ENCODE measurements at regions not wholly inside any gene's neighbourhood (a gene's known extent, or its start where the extent isn't known, plus 50 kb on each side); places are given as distances from the start of the nearest gene placed in this dataset.
A peak's percentile ranks its signal among the peaks of the same experiment; 100 is the strongest.
"Not testable (repeated sequence)": the region's sequence is repeated elsewhere in the genome, so short reads cannot be mapped to it uniquely, and the experiment has no call there.

GRCh38 chr9:96156171-96156974 lies 145.6 kb downstream of the HSD17B3 start:
- DNase-seq (ENCODE audit: low spot score) = no peak

DNA sequence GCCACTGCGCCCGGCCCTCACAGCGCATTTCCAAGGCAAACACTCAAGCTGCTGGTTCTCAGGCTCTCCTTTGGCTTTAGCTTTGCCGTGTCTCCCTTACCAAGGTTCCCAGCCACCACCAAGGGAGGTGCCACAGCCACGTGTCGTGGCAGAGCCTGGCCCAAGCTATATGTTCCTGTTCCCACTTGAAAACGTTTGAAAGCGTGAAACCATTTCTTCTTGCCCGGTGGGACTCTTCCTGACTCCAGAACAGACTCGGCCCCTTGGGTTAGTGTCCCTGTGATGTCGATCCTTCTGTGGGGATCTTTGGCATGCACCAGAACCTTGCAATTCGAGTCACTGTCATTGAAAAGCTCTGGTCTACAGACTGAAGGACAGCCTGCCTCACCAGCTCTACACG lies 147.9 kb downstream of the HSD17B3 start:
- no peak for DNase-seq (ENCODE audit: low spot score)

DNA sequence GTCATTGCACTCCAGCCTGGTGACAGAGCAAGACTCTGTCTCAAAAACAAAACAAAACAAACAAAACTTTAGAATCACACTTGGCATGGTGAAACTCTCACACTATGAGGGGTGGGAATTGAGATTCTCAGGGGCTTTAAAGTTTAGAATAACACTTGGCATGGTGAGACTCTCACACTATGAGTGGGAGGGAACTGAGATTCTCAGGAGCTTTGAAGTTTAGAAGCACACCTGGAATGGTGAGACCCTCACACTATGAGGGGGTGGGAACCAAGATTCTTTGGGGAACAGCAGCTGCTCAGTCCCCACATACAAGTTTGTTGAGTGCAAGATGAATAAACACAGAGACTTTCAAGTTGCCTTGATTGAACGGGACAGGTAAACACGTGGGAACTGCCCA lies 149.4 kb downstream of the HSD17B3 start:
- DNase-seq (ENCODE audit: low spot score) = no peak

DNA sequence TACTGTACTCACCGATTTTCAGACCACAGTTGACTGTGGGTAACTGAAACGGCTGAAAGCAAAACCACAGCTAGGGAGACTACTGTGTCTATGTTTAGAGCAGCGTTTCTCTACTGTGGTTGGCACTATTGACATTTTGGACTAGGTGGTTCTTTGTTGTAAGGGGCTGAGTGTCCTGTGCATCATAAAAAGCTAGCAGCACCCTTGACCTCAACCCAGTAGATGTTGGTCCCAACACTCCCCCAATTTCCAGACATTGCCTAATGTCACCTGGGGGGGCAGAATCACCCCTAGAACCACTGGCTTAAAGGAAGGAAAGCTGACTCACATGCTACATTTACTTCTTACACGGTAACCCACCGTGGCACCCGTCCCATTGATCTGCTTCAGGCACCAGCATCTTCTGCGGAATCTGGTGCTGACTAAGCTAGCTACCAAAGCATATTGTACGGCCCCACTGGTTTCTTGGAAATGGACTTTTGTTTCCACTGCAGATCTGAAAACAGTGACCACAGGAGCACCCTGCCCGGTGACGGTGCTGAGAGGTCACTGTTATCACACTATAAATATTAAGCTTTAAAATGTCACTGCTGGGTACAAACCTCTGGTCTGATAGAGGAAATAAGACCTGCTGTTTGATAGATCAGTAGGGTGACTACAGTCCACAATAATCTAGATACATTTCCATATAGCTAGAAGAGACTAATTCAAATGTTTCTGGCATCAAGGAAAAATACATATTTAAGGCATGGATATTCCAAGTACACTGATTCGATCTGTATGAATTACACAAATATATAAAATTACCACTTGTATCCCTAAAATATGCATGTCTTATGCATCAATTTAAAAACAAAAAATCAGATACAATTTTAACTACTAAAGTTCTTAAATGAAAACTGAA lies 151.4 kb downstream of the HSD17B3 start:
- no peak for DNase-seq (ENCODE audit: low spot score)

- no peak for DNase-seq (ENCODE audit: low spot score)
Observed at GRCh38 chr9:96149533-96150280, 152.3 kb downstream of the HSD17B3 start.

- DNase-seq (ENCODE audit: low spot score) = no peak
Observed at GRCh38 chr9:96148634-96149532, 153.1 kb downstream of the HSD17B3 start.

GRCh38 chr9:96147029-96147428 lies 154.9 kb downstream of the HSD17B3 start:
- not testable (repeated sequence) for DNase-seq (ENCODE audit: low spot score)

GRCh38 chr9:96141666-96142065 lies 160.3 kb downstream of the HSD17B3 start:
- no peak for DNase-seq (ENCODE audit: low spot score)

GRCh38 chr9:96141128-96141474 lies 160.9 kb downstream of the HSD17B3 start:
- no peak for DNase-seq (ENCODE audit: low spot score)

GRCh38 chr9:96140296-96141127 lies 161.5 kb downstream of the HSD17B3 start:
- no peak for DNase-seq (ENCODE audit: low spot score)

DNA sequence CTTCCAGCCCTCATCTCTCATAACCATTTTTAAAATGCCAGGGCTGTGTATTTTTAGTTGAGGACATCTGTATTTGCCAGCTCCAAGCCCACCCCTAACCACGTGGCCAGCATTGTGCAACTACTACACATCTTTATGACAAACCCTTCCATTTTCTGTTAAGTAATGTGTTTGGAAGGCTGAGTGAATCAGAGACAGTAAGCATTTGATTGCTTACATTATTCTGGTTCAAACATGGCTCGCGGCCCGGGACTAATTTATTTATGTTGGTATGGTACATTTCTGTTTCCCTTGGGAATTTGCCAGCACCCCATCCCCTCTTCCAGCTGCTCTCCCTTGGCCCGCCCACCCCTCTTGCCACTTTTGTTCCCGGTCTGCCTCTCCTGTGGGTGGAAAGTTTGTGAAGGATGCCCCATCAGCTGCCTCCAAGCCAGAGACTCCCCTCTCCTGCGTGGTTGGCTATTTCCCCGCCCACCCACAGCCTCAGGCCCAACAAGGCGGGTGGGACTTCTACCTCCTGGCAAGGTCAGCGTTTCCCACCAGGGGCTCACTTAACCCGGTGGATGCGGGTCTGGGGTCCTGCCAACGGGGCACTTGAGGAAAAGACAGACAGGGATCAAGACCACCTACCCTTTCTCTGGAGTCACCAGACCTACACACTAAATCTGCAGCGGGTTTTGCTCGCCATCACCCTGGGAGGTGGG lies 162.2 kb downstream of the HSD17B3 start:
- DNase-seq (ENCODE audit: low spot score) = peak; percentile 40

- no peak for DNase-seq (ENCODE audit: low spot score)
Observed at GRCh38 chr9:96138616-96139015, 163.4 kb downstream of the HSD17B3 start.

DNA sequence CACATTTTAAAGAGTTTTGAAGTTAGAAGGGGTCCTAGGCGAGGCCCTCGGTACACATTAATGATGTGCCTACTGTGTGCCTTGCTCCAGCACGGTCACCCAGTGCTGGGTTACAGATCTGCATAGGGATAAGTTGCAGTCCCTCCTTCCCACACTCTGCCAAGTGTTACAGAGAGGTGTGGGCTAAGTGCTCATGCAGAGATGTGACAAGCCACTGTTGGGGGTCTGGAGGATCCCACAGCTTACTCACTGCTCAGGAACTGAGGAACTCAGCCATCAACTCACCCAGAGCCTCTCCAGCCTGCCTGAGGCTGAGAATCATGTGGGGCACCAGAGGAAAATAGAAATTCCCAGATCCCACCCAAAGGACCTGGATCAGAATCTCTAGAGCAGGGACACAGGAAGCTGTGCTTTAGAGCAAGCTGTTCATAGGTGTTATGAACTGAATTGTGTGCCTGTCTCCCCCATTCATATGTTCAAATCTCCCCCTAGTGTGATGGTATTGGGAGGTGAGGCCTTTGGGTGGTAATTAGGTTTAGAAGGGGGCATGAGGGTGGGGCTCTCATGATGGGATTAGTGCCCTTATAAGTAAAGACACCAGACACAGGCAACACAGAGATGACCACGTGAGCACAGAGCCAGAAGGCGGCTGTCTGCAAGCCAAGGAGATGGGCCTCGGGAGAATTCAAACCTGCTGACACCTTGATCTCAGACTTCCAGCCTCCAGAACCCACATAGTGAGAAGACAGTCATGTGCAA lies 164.1 kb downstream of the HSD17B3 start:
- DNase-seq (ENCODE audit: low spot score) = no peak

GRCh38 chr9:96136992-96137670 lies 164.8 kb downstream of the HSD17B3 start:
- DNase-seq (ENCODE audit: low spot score) = peak; percentile 22

GRCh38 chr9:96135753-96136290 lies 166.2 kb downstream of the HSD17B3 start:
- DNase-seq (ENCODE audit: low spot score) = no peak

DNA sequence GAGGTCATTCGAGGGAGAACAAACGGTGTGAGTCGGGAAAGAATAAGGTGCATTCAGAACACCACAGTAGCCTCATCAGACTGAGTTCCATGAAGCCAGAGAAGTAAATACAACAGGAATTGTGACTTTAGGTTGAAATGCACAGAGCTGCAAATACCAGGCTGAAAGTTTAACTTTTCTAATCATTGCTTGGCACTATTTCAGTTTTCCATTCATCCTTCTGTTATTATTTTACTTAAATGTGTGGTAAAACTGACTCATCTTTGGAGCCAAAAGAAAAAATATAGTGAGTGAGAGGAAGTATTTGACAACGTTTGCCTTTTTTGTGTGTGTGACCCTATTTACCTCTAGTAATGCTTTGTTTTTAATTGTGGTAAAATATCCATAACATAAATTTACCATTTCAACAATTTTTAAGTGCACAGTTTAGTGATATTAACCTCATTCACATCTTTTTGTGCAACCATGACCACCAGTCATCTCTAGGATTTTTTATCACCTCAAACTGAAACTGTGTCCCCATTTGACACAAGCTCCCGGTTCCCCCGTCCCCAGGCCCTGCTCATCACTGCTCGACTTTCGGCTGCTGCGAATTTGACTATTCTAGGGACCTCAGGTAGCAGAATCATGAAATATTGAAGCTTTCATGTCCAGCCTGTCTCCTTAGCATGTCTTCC lies 166.8 kb downstream of the HSD17B3 start:
- DNase-seq (ENCODE audit: low spot score) = no peak

GRCh38 chr9:96133321-96134021 lies 168.5 kb downstream of the HSD17B3 start:
- DNase-seq (ENCODE audit: low spot score) = no peak
